H9 (cell line): ENCODE measurements at regions not wholly inside any gene's neighbourhood (a gene's known extent, or its start where the extent isn't known, plus 50 kb on each side); places are given as distances from the start of the nearest gene placed in this dataset.

Experiments used
- DNase-seq: peaks from one replicate; pipeline ENCODE4 v3.0.0-alpha.2; 2017
- H2AFZ ChIP-seq: one replicate; pipeline ENCODE4 v1.6.1; 2013; ENCODE audit warnings: mild to moderate bottlenecking, low read length, control low read depth, moderate library complexity
- H2AK5ac ChIP-seq: 2 replicates; pipeline ENCODE4 v1.6.1; 2013; ENCODE audit warnings: low read length, control low read depth, mixed read lengths; ENCODE audit not compliant: insufficient read length
- H2BK120ac ChIP-seq: one replicate; pipeline ENCODE4 v1.6.1; 2013; ENCODE audit warnings: low read depth, mild to moderate bottlenecking, low read length, control low read depth, inconsistent platforms; ENCODE audit not compliant: poor library complexity, severe bottlenecking
- H2BK12ac ChIP-seq: 2 replicates; pipeline ENCODE4 v1.6.1; 2013; ENCODE audit warnings: low read length, control low read depth, mixed read lengths, low read depth; ENCODE audit not compliant: insufficient read length
- H2BK15ac ChIP-seq: 2 replicates; pipeline ENCODE4 v1.6.1; 2013; ENCODE audit warnings: low read depth, low read length, control low read depth
- H2BK20ac ChIP-seq: one replicate; pipeline ENCODE4 v1.6.1; 2013; ENCODE audit warnings: low read depth, mild to moderate bottlenecking, low read length, control low read depth, inconsistent platforms; ENCODE audit not compliant: poor library complexity, severe bottlenecking
- H2BK5ac ChIP-seq: 2 replicates; pipeline ENCODE4 v1.6.1; 2013; ENCODE audit warnings: low read length, control low read depth, mixed read lengths; ENCODE audit not compliant: insufficient read length
- H3K14ac ChIP-seq: 2 replicates; pipeline ENCODE4 v1.6.1; 2013; ENCODE audit warnings: low read length, control low read depth; ENCODE audit not compliant: insufficient read depth
- H3K18ac ChIP-seq: 2 replicates; pipeline ENCODE4 v1.6.1; 2013; ENCODE audit warnings: low read depth, mild to moderate bottlenecking, mixed read lengths, low read length, control low read depth; ENCODE audit not compliant: insufficient read length
- H3K23ac ChIP-seq: 2 replicates; pipeline ENCODE4 v1.6.1; 2013; ENCODE audit warnings: low read length, control low read depth, mixed read lengths, low read depth; ENCODE audit not compliant: insufficient read length
- H3K23me2 ChIP-seq: 2 replicates; pipeline ENCODE4 v1.6.1; 2013; ENCODE audit warnings: low read depth, mild to moderate bottlenecking, mixed read lengths, low read length, control low read depth; ENCODE audit not compliant: insufficient read length, poor library complexity, severe bottlenecking
- H3K27ac ChIP-seq: 2 replicates; pipeline ENCODE4 v1.5.1; 2013; ENCODE audit warnings: low read length, control low read depth, mixed read lengths, low read depth; ENCODE audit not compliant: insufficient read length
- H3K27me3 ChIP-seq: 2 replicates; pipeline ENCODE4 v1.6.1; 2013; ENCODE audit warnings: low read length, control low read depth, inconsistent platforms; ENCODE audit not compliant: insufficient read depth
- H3K4ac ChIP-seq: 2 replicates; pipeline ENCODE4 v1.6.1; 2013; ENCODE audit warnings: low read depth, mild to moderate bottlenecking, control low read depth, inconsistent platforms, low read length, moderate library complexity
- H3K4me1 ChIP-seq: 2 replicates; pipeline ENCODE4 v1.6.1; 2013; ENCODE audit warnings: low read length, control low read depth, inconsistent platforms; ENCODE audit not compliant: insufficient read depth
- H3K4me2 ChIP-seq: 2 replicates; pipeline ENCODE4 v1.6.1; 2013; ENCODE audit warnings: low read length, control low read depth, mixed read lengths; ENCODE audit not compliant: insufficient read length, insufficient read depth
- H3K56ac ChIP-seq: 2 replicates; pipeline ENCODE4 v1.6.1; 2013; ENCODE audit warnings: low read depth, mild to moderate bottlenecking, mixed read lengths, low read length, control low read depth; ENCODE audit not compliant: insufficient read length
- H3K79me1 ChIP-seq: 2 replicates; pipeline ENCODE4 v1.6.1; 2013; ENCODE audit warnings: low read depth, mild to moderate bottlenecking, moderate library complexity, low read length, control low read depth, inconsistent platforms; ENCODE audit not compliant: insufficient read depth, poor library complexity, severe bottlenecking
- H3K79me2 ChIP-seq: 2 replicates; pipeline ENCODE4 v1.6.1; 2013; ENCODE audit warnings: low read length, control low read depth, inconsistent platforms; ENCODE audit not compliant: insufficient read depth
- H3K9ac ChIP-seq: 2 replicates; pipeline ENCODE4 v1.6.1; 2013; ENCODE audit warnings: low read length, control low read depth, mixed read lengths; ENCODE audit not compliant: insufficient read length; ENCODE audit errors: extremely low read depth
- H3K9me3 ChIP-seq: one replicate; pipeline ENCODE4 v1.6.1; 2013; ENCODE audit warnings: low read depth, low read length, inconsistent platforms; ENCODE audit not compliant: control insufficient read depth
- H3T11ph ChIP-seq: one replicate; pipeline ENCODE4 v1.6.1; 2013; ENCODE audit warnings: mild to moderate bottlenecking, low read length, control low read depth, inconsistent platforms
- H4K20me1 ChIP-seq: one replicate; pipeline ENCODE4 v1.6.1; 2013; ENCODE audit not compliant: control insufficient read depth, insufficient read length, insufficient read depth
- H4K5ac ChIP-seq: 2 replicates; pipeline ENCODE4 v1.6.1; 2013; ENCODE audit warnings: low read depth, mild to moderate bottlenecking, mixed read lengths, low read length, control low read depth; ENCODE audit not compliant: insufficient read length
- H4K8ac ChIP-seq: replicated peaks from 2 replicates; pipeline ENCODE4 v1.6.1; 2013; ENCODE audit warnings: low read length, control low read depth, mixed read lengths, low read depth; ENCODE audit not compliant: insufficient read length
- H4K91ac ChIP-seq: 2 replicates; pipeline ENCODE4 v1.6.1; 2013; ENCODE audit warnings: low read depth, mild to moderate bottlenecking, moderate library complexity, mixed read lengths, low read length, control low read depth; ENCODE audit not compliant: insufficient read length
- H3K27ac Mint-ChIP-seq, 3 experiments: 2 replicates in 2 of 3; 3 replicates in 1 of 3; pipeline ENCODE4 v1.8.0; 2020 to 2021; ENCODE audit warnings: mixed read lengths in 3 of 3, mild to moderate bottlenecking in 1 of 3, moderate library complexity in 1 of 3
- H3K27me3 Mint-ChIP-seq: 2 replicates; pipeline ENCODE4 v1.8.0; 2021; ENCODE audit warnings: low read depth, mild to moderate bottlenecking, moderate library complexity, mixed read lengths
- H3K36me3 Mint-ChIP-seq, 3 experiments: 2 replicates in 2 of 3; 3 replicates in 1 of 3; pipeline ENCODE4 v1.8.0; 2020 to 2021; ENCODE audit warnings: low read depth in 3 of 3, mixed read lengths in 3 of 3; ENCODE audit not compliant: insufficient read depth in 1 of 3
- H3K4me1 Mint-ChIP-seq, 2 experiments: 2 replicates each; pipeline ENCODE4 v1.8.0; 2020; ENCODE audit warnings: mixed read lengths in 2 of 2
- H3K4me3 Mint-ChIP-seq, 2 experiments: 2 replicates in 1 of 2; 3 replicates in 1 of 2; pipeline ENCODE4 v1.8.0; 2020 to 2021; ENCODE audit warnings: mild to moderate bottlenecking in 2 of 2, mixed read lengths in 2 of 2, moderate library complexity in 1 of 2
- H3K9me3 Mint-ChIP-seq, 2 experiments: 2 replicates in 1 of 2; 3 replicates in 1 of 2; pipeline ENCODE4 v1.8.0; 2020; ENCODE audit warnings: mild to moderate bottlenecking in 2 of 2, mixed read lengths in 2 of 2, moderate library complexity in 1 of 2
- TF ChIP-seq, protein P1 (sequence below): fragments of 200-600 bp; sonication (generic); conservative IDR thresholded peaks from 3 replicates; pipeline ENCODE4 v1.8.0; 2021; ENCODE audit warnings: antibody characterized with exemption, mild to moderate bottlenecking

DNA sequence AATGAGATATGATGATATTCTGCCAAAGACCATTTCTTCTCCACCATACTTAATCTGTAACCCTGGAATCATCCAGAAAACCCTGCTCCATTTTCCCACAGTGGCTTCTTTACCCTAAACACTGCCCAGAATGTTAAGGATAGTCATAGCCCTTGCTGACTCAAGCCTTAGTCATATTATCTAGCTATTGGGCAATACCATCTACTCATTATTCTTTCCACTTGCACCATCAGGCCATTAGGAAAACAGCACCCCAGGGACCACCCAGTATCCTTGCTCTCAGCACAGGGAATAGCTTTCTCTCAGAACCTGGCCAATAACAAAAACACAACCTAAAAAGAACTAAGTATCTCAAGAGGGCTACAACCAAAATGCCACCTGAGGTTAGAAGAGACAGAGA lies 445.7 kb upstream of the SLC14A2 start:
- no peak overlapping the region for H4K8ac ChIP-seq
- H3K23ac ChIP-seq, result no peak overlapping the region
- H3T11ph ChIP-seq, result no peak overlapping the region
- no peak overlapping the region for H2AFZ ChIP-seq
- Mint-ChIP-seq H3K36me3 (no peaks in the 10 kb centered on the region), H3K4me1 (no peaks in the 10 kb centered on the region), H3K27ac (no peak overlapping the region), H3K9me3 (no peaks in the 10 kb centered on the region), H3K27me3 (no peaks in the 10 kb centered on the region), H3K4me3 (no peak overlapping the region)
- H3K14ac ChIP-seq, result no peak overlapping the region
- no peak overlapping the region for H2BK20ac ChIP-seq
- no peak overlapping the region for H2AK5ac ChIP-seq
- no peak overlapping the region for H3K4ac ChIP-seq
- no peaks in the 10 kb centered on the region for H3K9me3 ChIP-seq
- TF ChIP-seq, protein P1, sequence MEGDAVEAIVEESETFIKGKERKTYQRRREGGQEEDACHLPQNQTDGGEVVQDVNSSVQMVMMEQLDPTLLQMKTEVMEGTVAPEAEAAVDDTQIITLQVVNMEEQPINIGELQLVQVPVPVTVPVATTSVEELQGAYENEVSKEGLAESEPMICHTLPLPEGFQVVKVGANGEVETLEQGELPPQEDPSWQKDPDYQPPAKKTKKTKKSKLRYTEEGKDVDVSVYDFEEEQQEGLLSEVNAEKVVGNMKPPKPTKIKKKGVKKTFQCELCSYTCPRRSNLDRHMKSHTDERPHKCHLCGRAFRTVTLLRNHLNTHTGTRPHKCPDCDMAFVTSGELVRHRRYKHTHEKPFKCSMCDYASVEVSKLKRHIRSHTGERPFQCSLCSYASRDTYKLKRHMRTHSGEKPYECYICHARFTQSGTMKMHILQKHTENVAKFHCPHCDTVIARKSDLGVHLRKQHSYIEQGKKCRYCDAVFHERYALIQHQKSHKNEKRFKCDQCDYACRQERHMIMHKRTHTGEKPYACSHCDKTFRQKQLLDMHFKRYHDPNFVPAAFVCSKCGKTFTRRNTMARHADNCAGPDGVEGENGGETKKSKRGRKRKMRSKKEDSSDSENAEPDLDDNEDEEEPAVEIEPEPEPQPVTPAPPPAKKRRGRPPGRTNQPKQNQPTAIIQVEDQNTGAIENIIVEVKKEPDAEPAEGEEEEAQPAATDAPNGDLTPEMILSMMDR, result no peak
- H3K56ac ChIP-seq, result no peak overlapping the region
- H3K9ac ChIP-seq, result no peak overlapping the region
- no peaks in the 10 kb centered on the region for H3K4me1 ChIP-seq
- no peak overlapping the region for H2BK12ac ChIP-seq
- H3K79me1 ChIP-seq, result no peaks in the 10 kb centered on the region
- no peaks in the 10 kb centered on the region for H3K79me2 ChIP-seq
- H2BK15ac ChIP-seq, result no peak overlapping the region
- no peak overlapping the region for H4K5ac ChIP-seq
- no peaks in the 10 kb centered on the region for H3K23me2 ChIP-seq
- no peak overlapping the region for H2BK5ac ChIP-seq
- H2BK120ac ChIP-seq, result no peak overlapping the region
- H3K18ac ChIP-seq, result no peak overlapping the region
- no peak for DNase-seq
- no peak overlapping the region for H3K27ac ChIP-seq
- H3K27me3 ChIP-seq, result no peaks in the 10 kb centered on the region
- H3K4me2 ChIP-seq, result no peak overlapping the region
- no peaks in the 10 kb centered on the region for H4K20me1 ChIP-seq
- H4K91ac ChIP-seq, result no peak overlapping the region
